NB4 (cell line): ENCODE measurements at regions not wholly inside any gene's neighbourhood (a gene's known extent, or its start where the extent isn't known, plus 50 kb on each side); places are given as distances from the start of the nearest gene placed in this dataset.

Experiments
- DNase-seq: peaks from one replicate; pipeline ENCODE4 v3.0.0; 2010; ENCODE audit warnings: low read depth
- H3K4me3 ChIP-seq: one replicate; pipeline ENCODE4 v1.5.1; 2011; ENCODE audit warnings: mild to moderate bottlenecking, low read depth, low read length, moderate library complexity
- MYC ChIP-seq: IDR thresholded peaks from 2 replicates; pipeline ENCODE4 v1.6.1; 2011; ENCODE audit warnings: low read depth, low read length
- POLR2A ChIP-seq: IDR thresholded peaks from 2 replicates; pipeline ENCODE4 v1.6.1; 2011; ENCODE audit warnings: mild to moderate bottlenecking; ENCODE audit not compliant: insufficient read length; ENCODE audit errors: extremely low read depth
- TF ChIP-seq, protein P1 (sequence below): IDR thresholded peaks from one replicate; pipeline ENCODE4 v1.5.1; 2012; ENCODE audit warnings: low read depth, low read length
- TF ChIP-seq, protein P2 (sequence below): IDR thresholded peaks from 2 replicates; pipeline ENCODE4 v1.6.1; 2011; ENCODE audit warnings: low read depth, low read length

DNA sequence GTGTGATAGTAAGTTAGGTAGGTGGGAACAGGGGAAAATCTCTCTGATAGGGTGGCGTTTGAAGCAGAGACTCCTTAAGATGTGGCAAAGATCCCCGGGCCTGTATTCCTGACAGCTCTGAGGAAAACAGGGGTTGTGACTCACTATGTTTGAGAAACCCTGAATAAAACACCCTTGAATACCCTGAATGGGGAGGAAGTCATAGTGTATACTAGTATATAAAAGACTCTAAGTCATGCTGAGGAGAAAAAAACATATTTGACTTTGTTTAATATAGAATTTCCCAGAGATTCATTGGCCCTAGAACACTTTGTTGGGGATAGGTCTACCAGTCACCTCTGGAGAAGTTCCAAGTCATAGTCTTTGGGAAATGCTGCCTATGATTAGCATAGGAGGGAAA is 590.9 kb downstream of the IRS1 start:
- TF ChIP-seq POLR2A = no peak
- TF ChIP-seq MYC = no peak
- TF ChIP-seq, protein P1, sequence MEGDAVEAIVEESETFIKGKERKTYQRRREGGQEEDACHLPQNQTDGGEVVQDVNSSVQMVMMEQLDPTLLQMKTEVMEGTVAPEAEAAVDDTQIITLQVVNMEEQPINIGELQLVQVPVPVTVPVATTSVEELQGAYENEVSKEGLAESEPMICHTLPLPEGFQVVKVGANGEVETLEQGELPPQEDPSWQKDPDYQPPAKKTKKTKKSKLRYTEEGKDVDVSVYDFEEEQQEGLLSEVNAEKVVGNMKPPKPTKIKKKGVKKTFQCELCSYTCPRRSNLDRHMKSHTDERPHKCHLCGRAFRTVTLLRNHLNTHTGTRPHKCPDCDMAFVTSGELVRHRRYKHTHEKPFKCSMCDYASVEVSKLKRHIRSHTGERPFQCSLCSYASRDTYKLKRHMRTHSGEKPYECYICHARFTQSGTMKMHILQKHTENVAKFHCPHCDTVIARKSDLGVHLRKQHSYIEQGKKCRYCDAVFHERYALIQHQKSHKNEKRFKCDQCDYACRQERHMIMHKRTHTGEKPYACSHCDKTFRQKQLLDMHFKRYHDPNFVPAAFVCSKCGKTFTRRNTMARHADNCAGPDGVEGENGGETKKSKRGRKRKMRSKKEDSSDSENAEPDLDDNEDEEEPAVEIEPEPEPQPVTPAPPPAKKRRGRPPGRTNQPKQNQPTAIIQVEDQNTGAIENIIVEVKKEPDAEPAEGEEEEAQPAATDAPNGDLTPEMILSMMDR = no peak
- TF ChIP-seq, protein P2, sequence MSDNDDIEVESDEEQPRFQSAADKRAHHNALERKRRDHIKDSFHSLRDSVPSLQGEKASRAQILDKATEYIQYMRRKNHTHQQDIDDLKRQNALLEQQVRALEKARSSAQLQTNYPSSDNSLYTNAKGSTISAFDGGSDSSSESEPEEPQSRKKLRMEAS = no peak
- DNase-seq = no peak
- H3K4me3 ChIP-seq = no peak overlapping the region

DNA sequence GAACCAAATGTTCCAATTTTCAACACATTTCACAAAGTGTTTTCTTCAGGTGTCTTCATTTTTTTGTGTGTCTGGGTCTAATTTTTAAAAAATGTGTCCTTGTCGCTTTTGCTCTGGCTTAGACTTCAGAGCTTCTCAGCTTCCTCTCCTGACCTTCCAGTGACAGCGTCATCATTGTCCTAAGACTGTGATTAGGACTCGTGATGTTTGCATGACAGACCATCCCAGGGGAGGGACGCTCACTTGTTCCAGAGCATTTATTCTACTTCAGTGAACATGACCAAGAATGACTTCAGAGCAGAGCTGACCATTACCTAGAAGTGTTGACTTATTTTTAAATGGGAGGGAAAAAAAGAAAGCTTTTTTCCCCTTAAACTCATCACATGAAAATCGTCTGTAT is 591.9 kb downstream of the IRS1 start:
- no peak overlapping the region for H3K4me3 ChIP-seq
- TF ChIP-seq, protein P1 = no peak
- TF ChIP-seq MYC (no peak), POLR2A (no peak)
- TF ChIP-seq, protein P2 = no peak
- no peak for DNase-seq

DNA sequence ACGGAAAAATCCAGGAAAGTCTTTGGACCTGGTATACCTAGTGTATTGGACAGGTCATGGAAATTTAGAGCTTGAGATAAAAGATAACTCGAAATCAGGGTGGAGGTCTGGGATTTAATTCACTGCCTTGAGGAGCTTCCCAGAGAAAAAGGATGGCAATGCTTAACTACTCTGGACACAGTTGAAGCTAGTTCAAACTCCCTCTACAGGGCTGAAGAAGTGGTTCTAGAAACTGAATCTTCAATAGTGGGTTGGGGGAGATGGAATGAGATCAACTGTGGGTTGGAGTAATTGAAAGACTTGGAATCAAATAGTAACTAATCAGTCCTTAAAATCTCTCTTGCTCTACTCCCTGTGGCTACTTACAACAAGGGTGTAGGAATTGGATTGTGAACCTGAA is 600.1 kb downstream of the IRS1 start:
- no peak for DNase-seq
- H3K4me3 ChIP-seq = no peak overlapping the region
- TF ChIP-seq POLR2A (no peak), MYC (no peak)
- TF ChIP-seq, protein P2 = no peak
- TF ChIP-seq, protein P1 = no peak

DNA sequence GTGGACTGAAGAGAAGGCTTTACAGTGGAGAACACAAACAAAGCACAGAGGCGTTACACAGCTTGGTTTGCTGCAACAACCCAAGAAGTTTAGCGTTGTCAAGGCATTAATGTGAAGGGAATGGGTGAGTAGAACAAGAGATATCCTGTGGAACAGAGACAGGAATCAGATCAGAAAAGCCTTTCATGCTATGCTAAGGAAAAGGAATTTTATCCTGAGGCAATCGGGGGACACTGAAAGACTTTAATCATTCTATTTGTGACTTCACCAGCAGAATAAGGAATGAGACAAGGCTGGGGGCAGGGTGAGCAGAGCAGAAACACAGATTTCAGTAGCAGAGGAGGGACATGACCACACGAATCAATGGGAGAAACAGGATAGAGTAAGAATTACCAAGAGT is 600.7 kb downstream of the IRS1 start:
- DNase-seq = no peak
- no peak for TF ChIP-seq MYC
- TF ChIP-seq, protein P2 = no peak
- H3K4me3 ChIP-seq = no peak overlapping the region

DNA sequence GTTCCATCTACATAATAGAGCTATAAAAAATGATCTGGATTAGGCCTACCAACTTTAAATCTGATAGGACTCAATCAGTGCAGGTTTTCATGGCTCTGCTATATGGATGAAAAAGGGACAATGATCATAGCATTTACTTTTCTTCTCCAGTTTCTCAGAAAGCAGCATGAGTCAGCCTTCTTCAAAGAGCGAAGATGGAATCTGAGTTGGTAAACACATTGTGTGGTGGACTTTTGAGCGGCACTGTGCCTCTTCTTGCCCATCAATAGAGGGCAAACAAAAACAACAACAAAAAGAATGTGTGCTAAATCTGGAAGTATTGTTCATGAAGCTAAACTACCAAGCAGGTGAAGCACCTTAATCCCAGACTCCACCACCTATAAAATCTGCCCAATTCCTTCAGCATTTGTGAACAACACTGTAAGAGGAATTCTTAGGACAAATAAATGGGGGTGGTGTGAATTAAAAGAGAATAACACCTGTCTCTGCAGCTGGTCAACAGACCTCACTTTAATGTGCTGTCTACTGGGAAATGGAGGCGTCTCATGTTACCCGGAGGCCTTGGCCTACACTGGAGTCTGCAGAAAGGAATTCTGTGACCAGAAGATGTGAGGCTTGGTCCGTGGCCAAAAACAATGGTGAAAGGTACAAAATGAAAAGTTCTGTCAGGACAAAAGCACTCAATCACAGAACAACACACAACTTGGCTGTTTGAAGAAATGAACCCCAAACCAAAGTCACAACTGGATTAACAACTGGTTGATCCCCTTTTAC is 609.0 kb downstream of the IRS1 start:
- no peak for DNase-seq
- TF ChIP-seq POLR2A = no peak
- TF ChIP-seq, protein P2 = no peak
- no peak for TF ChIP-seq MYC
- TF ChIP-seq, protein P1 = no peak
- H3K4me3 ChIP-seq = no peak overlapping the region

DNA sequence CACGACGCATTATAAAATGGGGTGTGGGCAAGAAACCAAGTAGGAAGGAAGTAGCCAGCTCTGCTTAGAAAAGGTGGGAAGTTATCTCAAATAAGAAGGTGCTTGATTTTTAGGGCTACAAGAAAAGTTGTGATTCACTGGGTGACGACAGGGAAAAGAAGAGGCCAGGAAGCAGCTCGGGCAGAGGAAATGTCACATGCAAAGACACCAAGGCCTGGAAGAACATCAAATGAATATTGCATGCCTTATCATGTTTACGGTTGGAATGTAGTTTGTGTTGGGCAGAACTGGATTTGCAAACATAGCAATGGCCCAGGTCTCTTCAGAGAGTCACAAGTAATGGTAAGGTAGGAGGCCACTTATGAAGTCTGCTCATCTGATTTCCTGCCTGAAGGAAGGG is 610.6 kb downstream of the IRS1 start:
- no peak for DNase-seq
- TF ChIP-seq, protein P1 = no peak
- no peak for TF ChIP-seq POLR2A
- TF ChIP-seq MYC = no peak
- TF ChIP-seq, protein P2 = no peak
- H3K4me3 ChIP-seq = no peak overlapping the region
